ENCODE measurements at regions not wholly inside any gene's neighbourhood (a gene's known extent, or its start where the extent isn't known, plus 50 kb on each side); places are given as distances from the start of the nearest gene placed in this dataset.

GRCh38 chr11:22510010-22510409 is 115.6 kb downstream of the FANCF start:
- no peak overlapping the region for H3K27ac ChIP-seq
- intact Hi-C loops (cut with DNase I; ENCODE audit: low total_unique reads) = no loop called here
- H3K4me1 ChIP-seq = no peaks in the 10 kb centered on the region
- TF ChIP-seq CTCF (IDR thresholded peaks at IDR 0.05) (no peak), POLR2A (IDR thresholded peaks at IDR 0.05) (no peak)
- DNase-seq = no peak
- H3K4me3 ChIP-seq = no peak overlapping the region
- H3K36me3 ChIP-seq = no peaks in the 10 kb centered on the region
- no peaks in the 10 kb centered on the region for H3K27me3 ChIP-seq
- no peaks in the 10 kb centered on the region for H3K9me3 ChIP-seq

GRCh38 chr11:22508665-22509064 is 117.0 kb downstream of the FANCF start:
- TF ChIP-seq CTCF (IDR thresholded peaks at IDR 0.05) = no peak
- TF ChIP-seq POLR2A (IDR thresholded peaks at IDR 0.05) = no peak
- H3K9me3 ChIP-seq = no peaks in the 10 kb centered on the region
- H3K27ac ChIP-seq = no peak overlapping the region
- no peak for DNase-seq
- no peaks in the 10 kb centered on the region for H3K27me3 ChIP-seq
- H3K36me3 ChIP-seq = no peaks in the 10 kb centered on the region
- intact Hi-C loops (cut with DNase I; ENCODE audit: low total_unique reads) = no loop called here
- H3K4me1 ChIP-seq = no peaks in the 10 kb centered on the region
- no peak overlapping the region for H3K4me3 ChIP-seq

- DNase-seq = no peak
- intact Hi-C loops (cut with DNase I; ENCODE audit: low total_unique reads) = no loop called here
- H3K4me3 ChIP-seq = no peak overlapping the region
- H3K27me3 ChIP-seq = no peaks in the 10 kb centered on the region
- H3K27ac ChIP-seq = no peak overlapping the region
- H3K9me3 ChIP-seq = no peaks in the 10 kb centered on the region
- TF ChIP-seq POLR2A (IDR thresholded peaks at IDR 0.05) = no peak
- no peak for TF ChIP-seq CTCF (IDR thresholded peaks at IDR 0.05)
- no peaks in the 10 kb centered on the region for H3K36me3 ChIP-seq
- no peaks in the 10 kb centered on the region for H3K4me1 ChIP-seq
Measured at GRCh38 chr11:22497474-22497873, 128.1 kb downstream of the FANCF start.

GRCh38 chr11:22491555-22492225 is 133.9 kb downstream of the FANCF start:
- no peak for TF ChIP-seq POLR2A (IDR thresholded peaks at IDR 0.05)
- TF ChIP-seq CTCF (IDR thresholded peaks at IDR 0.05) = no peak
- intact Hi-C loops (cut with DNase I; ENCODE audit: low total_unique reads) = no loop called here
- Histone ChIP-seq H3K36me3 (no peaks in the 10 kb centered on the region), H3K27me3 (no peaks in the 10 kb centered on the region), H3K9me3 (no peaks in the 10 kb centered on the region), H3K27ac (no peak overlapping the region), H3K4me1 (no peaks in the 10 kb centered on the region), H3K4me3 (no peak overlapping the region)
- no peak for DNase-seq

- no peak overlapping the region for H3K27ac ChIP-seq
- TF ChIP-seq POLR2A (IDR thresholded peaks at IDR 0.05) = no peak
- no peak for TF ChIP-seq CTCF (IDR thresholded peaks at IDR 0.05)
- no peak overlapping the region for H3K4me3 ChIP-seq
- DNase-seq = no peak
- no peaks in the 10 kb centered on the region for H3K9me3 ChIP-seq
- H3K27me3 ChIP-seq = no peaks in the 10 kb centered on the region
- H3K4me1 ChIP-seq = no peaks in the 10 kb centered on the region
- H3K36me3 ChIP-seq = no peaks in the 10 kb centered on the region
- intact Hi-C loops (cut with DNase I; ENCODE audit: low total_unique reads) = no loop called here
Measured at GRCh38 chr11:22479971-22480720, 142.0 kb downstream of the SLC17A6 start.

All from uterus (tissue), 3 donors.